HG03558 (cell line): ENCODE measurements at regions not wholly inside any gene's neighbourhood (a gene's known extent, or its start where the extent isn't known, plus 50 kb on each side); places are given as distances from the start of the nearest gene placed in this dataset.

Source experiments
- ATAC-seq: cut with Tn5 transposase; IDR thresholded peaks from one replicate; pipeline ENCODE4 v1.9.1; 2021; ENCODE audit warnings: moderate number of reproducible peaks; ENCODE audit not compliant: unreplicated experiment; ENCODE audit errors: extremely low read depth

DNA sequence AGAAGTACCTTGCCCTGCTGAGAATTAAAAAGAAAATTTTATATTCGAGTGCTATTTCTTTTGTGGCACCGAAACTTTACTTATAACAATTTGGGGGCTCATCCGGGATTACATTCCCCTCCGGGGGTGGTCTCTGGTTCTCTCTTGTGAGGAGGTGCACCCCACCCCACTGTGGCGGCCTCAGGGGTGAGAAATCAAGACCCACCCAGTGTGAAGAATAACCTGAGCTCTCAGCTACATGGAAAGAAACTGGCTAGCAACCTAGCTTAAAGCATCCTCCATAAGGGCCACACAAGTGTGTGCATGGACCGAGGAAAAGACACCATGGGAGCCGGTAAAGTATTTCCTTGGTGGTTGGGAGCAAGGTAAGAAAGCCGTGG lies 50.9 kb upstream of the ANKRD10 start:
- no peak for ATAC-seq

DNA sequence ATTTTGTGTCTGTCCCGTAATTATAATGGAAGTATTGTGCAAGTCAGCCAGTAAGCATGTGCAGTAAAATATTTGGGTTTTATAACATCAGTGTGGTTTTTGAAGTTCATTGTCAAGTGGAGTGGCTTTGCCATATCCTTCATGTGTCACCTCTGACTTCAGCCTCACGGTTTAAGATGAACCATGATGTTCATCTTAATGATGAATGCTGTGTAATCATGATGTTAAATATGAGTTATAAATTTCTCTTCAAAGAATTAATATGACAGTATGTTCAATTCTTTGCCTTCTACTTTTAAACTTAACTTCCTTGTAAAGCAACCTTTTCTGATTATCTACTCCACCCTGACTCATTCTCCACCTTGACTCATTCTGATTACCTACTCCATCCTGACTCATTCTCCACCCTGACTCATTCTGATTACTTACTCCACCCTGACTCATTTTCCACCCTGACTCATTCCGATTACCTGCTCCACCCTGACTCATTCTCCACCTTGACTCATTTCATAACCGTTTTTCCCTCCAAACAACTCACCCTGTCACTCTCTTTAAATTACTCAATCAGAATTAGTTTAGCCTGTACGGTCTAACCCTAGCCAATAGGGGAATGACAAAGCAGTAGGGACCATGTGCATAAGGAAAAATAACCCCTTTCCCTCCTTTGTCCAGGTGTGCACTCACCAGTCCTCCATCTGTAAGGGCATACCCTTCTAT lies 50.3 kb upstream of the ANKRD10 start:
- ATAC-seq, result peak; percentile 89
